ENCODE measurements at regions not wholly inside any gene's neighbourhood (a gene's known extent, or its start where the extent isn't known, plus 50 kb on each side); places are given as distances from the start of the nearest gene placed in this dataset.

- no peak overlapping the region for H3K4me3 ChIP-seq (ENCODE audit: low read depth, low read length)
- CTCF ChIA-PET, result no interaction called here
- POLR2A ChIA-PET, result no interaction called here
- no peak for DNase-seq (ENCODE audit: low read depth, low spot score)
- no peak for TF ChIP-seq CTCF (IDR thresholded peaks at IDR 0.05; ENCODE audit: insufficient read depth, low read length, missing control alignments)
These were observed 145.3 kb downstream of the GRIN2B start for GRCh38 chr12:13836099-13836498.

DNA sequence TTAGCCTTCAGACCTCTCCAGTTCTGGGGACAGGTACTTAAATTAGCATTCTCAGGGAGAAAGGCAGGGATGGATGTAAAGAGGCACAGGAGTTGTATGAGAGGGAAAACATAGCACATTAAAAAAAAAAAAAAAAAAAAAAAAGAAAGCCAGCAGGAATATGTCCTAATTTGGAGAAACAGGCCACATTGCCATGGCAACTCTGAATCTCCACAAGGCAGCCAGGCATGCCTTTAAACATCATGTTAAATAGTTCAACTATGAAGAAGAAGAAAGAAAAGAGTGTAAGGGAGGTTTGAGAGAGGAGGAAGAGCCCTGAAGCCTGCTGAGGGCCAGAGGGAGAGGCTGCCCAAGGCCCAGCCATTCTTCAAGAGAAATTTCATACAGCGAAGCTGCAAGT, 145.8 kb downstream of the GRIN2B start:
- no peak for TF ChIP-seq CTCF (IDR thresholded peaks at IDR 0.05; ENCODE audit: insufficient read depth, low read length, missing control alignments)
- POLR2A ChIA-PET, result no interaction called here
- DNase-seq (ENCODE audit: low read depth, low spot score), result no peak
- H3K4me3 ChIP-seq (ENCODE audit: low read depth, low read length), result no peak overlapping the region
- CTCF ChIA-PET, result no interaction called here

GRCh38 chr12:13834241-13834640, 147.2 kb downstream of the GRIN2B start:
- TF ChIP-seq CTCF (IDR thresholded peaks at IDR 0.05; ENCODE audit: insufficient read depth, low read length, missing control alignments), result no peak
- ChIA-PET POLR2A (no interaction called here), CTCF (no interaction called here)
- no peak overlapping the region for H3K4me3 ChIP-seq (ENCODE audit: low read depth, low read length)
- DNase-seq (ENCODE audit: low read depth, low spot score), result no peak

- POLR2A ChIA-PET, result no interaction called here
- H3K4me3 ChIP-seq (ENCODE audit: low read depth, low read length), result no peak overlapping the region
- no peak for TF ChIP-seq CTCF (IDR thresholded peaks at IDR 0.05; ENCODE audit: insufficient read depth, low read length, missing control alignments)
- no peak for DNase-seq (ENCODE audit: low read depth, low spot score)
- CTCF ChIA-PET, result no interaction called here
These were observed 164.3 kb downstream of the GRIN2B start for GRCh38 chr12:13817131-13817530.

DNA sequence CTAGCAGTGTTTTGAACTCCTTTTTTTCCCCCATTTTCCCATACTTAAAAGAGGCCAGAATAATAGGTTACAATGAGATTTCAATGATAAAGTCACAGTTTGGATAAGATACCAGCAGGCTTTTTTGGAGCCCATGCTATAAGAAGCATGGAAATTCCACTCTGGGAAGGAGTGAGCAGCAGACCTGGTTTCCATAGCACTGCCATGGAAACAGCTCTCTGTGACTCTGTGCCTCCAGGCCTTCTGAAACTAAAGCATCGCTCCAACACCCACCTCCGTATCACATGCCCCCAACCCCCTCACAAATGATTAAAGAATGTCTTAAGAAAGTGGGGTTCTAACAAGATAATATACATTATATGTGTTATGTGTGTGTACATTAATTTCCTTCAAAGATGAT, 165.0 kb downstream of the GRIN2B start:
- POLR2A ChIA-PET, result no interaction called here
- no peak for DNase-seq (ENCODE audit: low read depth, low spot score)
- TF ChIP-seq CTCF (IDR thresholded peaks at IDR 0.05; ENCODE audit: insufficient read depth, low read length, missing control alignments), result no peak
- CTCF ChIA-PET, result no interaction called here
- no peak overlapping the region for H3K4me3 ChIP-seq (ENCODE audit: low read depth, low read length)

GRCh38 chr12:13812168-13812567, 169.2 kb downstream of the GRIN2B start:
- TF ChIP-seq CTCF (IDR thresholded peaks at IDR 0.05; ENCODE audit: insufficient read depth, low read length, missing control alignments), result no peak
- ChIA-PET POLR2A (no interaction called here), CTCF (no interaction called here)
- no peak overlapping the region for H3K4me3 ChIP-seq (ENCODE audit: low read depth, low read length)
- no peak for DNase-seq (ENCODE audit: low read depth, low spot score)
